GM19238 (cell line): ENCODE measurements at regions not wholly inside any gene's neighbourhood (a gene's known extent, or its start where the extent isn't known, plus 50 kb on each side); places are given as distances from the start of the nearest gene placed in this dataset.

ENCODE experiments used
- DNase-seq: peaks from one replicate; pipeline ENCODE4 v3.0.0; 2011; ENCODE audit warnings: low spot score; ENCODE audit not compliant: insufficient read length

GRCh38 chr10:90458054-90458453, 399.8 kb downstream of the HTR7 start:
- DNase-seq, result no peak

DNA sequence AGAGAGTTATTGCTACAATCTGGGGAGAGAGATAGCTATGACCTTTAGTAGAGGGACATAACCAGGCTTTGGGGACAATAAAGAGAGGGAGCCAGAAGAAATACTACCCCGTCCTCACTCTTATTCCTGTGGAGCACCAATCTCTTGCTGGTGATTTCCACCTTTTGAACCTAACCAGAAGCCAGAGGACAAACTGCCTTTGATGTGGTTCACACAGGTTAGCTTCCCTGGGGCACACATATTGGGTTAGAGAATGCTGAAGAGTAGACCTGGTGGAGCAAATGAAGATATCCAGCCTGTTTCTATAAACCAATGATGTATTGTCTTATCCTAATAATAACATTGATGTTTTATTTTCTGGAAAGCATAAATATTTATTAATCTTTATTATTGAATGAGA, 399.3 kb downstream of the HTR7 start:
- DNase-seq, result no peak

GRCh38 chr10:90461437-90462155, 396.2 kb downstream of the HTR7 start:
- DNase-seq, result no peak

DNA sequence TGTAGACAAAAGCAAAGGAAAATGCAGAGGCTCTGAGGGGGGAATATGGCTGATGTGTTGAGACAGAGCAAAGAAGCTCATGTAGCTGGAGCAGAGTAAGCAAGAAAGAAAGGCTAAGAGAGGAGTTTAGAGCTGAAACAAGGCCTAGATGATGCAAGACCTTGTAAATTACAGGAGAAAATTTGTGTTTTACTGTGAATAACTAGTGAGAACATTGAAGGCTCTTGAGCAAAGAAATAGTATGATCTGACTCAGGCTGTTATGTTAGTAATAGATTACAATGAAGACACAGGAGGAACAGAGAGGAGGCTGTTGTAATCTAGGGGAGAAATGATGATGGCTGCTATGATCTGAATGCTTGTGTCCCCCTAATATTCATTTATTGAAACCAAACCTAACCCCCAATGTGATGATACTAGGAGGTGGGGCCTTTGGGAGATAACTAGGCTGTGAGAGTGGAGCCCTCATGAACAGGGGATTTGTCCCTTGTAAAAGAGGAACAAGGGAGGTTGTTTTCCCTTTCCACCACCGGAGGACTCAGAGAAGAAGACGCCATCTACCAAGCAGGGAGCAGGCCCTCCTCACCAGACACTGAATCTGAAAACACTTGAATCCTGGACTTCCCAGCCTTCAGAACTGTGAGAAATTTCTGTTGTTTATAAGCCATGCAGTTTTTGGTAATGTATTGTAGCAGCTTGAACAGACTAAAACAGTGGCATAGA, 394.9 kb downstream of the HTR7 start:
- no peak for DNase-seq

DNA sequence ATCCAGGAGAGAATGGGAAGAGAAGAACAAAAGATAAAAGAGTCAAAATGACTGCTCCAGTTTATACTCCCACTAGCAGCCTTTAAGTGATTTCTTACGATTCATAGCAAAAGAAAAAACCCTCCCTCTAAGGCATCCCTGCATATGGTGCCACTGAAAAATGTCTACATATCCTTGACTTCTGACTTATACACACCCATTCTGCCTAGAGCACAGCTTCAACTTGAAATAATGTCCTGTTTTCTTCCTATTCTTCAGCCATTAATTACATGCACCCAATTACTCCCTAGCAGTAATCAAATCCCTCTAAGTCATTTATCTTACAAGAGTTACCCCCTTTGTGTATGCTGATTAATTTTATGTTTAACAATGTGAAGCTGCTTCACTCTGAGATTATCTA, 393.5 kb downstream of the HTR7 start:
- DNase-seq, result no peak

GRCh38 chr10:90470966-90471365, 386.9 kb downstream of the HTR7 start:
- DNase-seq, result no peak

GRCh38 chr10:90480466-90480865, 377.4 kb downstream of the HTR7 start:
- no peak for DNase-seq

GRCh38 chr10:90481326-90481923, 376.4 kb downstream of the HTR7 start:
- no peak for DNase-seq

GRCh38 chr10:90484518-90484917, 373.3 kb downstream of the HTR7 start:
- no peak for DNase-seq

DNA sequence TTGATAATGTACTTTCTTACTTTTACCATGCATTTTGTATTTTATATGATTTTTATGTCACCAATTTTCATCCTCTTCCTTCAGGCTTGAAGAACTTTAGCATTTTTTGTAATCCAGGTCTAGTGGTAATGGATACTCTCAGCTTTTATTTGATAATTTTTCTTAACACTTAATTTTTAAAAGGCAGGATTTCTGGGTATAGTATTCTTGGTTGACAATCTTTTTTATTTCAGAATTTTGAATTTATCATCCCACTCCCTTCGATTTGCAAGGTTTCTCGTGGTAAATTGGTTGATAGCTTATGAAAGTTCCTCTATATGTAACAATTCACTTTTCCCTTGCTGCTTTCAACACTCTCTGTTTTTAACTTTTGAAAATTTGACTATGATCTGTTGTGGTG, 363.7 kb downstream of the HTR7 start:
- DNase-seq, result no peak

DNA sequence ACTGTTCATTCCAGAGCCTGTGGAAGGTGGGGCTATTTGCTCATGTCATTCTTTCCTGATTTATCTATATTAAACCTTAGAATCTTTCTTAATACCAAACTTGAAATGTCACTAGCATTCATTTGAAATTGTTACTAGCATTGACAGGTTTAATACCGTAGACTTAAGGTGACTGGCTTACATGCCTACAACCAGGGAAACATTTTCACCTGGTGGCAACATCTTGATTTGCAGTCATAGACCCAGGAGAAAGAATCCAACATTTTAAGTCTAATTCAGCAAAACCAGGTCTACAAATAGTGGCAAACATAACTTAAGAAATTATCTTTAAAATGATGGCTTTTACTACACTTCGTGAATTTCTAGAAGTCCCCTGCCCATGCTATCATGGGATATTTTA, 353.7 kb downstream of the HTR7 start:
- DNase-seq, result no peak

- no peak for DNase-seq
Measured at GRCh38 chr10:90526721-90527120, 331.1 kb downstream of the HTR7 start.

DNA sequence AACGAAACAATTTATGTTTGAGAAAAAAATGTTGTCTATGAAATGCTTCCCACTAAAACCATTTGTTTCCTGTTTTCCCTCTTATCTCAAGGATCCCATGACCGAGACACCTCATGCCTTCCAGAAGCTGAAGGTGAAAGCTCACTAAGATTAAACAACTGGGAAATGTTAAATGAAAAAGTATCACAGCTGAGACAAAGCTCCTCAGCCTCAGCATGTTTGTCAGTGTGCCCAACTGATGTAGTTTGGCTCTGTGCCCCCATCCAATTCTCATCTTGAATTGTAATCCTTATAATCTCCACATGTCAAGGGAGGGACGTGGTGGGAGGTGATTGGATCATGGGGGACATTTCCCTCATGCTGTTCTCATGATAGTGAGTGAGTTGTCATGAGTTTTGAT, 327.3 kb downstream of the HTR7 start:
- DNase-seq, result no peak

- DNase-seq, result no peak
Measured at GRCh38 chr10:90557385-90557784, 300.5 kb downstream of the HTR7 start.

DNA sequence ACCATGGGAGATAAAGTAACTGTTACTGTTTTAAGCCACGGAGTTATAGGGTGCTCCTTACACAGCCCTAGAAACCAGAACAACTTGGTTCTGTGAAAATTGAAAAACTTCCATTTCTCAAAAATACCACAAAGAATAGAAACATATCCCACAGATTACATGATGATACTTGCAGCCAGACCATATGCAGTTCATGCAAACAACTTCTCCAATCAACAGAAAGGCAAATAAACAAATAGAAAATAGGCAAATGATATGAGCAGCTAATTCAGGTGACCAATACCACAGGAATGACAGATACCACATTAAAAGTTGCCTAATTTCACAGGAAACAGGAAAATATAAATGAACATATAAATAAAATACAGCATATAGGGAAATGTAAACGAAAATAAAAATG, 297.5 kb downstream of the HTR7 start:
- DNase-seq, result no peak

- DNase-seq, result no peak
Measured at GRCh38 chr10:90561666-90562065, 296.2 kb downstream of the HTR7 start.

GRCh38 chr10:90571481-90572258, 286.2 kb downstream of the HTR7 start:
- no peak for DNase-seq

- no peak for DNase-seq
Measured at GRCh38 chr10:90575125-90575524, 282.7 kb downstream of the HTR7 start.

GRCh38 chr10:90577569-90577968, 280.3 kb downstream of the HTR7 start:
- DNase-seq, result no peak

DNA sequence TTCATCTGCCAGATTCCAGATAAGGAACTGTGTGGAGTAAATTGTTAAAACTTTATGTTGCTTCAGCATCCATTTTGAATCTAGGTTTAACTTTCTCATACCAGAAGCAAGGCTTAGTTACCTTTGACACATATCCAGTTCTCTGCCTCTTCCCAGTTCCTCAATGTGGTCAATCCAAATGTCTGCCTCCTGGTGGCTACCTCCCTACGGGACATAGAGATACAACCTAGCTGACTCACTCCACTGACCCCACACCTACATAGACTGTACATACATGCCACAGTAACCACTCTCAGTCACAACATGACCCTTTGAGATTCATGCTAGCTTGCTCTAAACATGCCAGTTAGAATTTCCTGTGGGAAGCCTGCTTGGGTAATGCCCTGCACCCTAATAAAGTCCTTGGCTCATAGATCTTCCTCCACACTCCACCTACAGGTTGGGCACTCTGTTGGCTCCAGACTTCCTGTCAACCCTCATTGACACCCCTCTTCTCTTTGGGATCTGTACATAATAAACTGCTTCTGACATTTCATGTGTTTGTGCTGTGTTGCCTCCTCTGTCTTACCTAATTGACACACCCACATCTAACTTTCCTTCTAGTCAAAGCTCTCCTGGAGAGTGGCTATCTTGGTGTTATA, 278.1 kb downstream of the HTR7 start:
- DNase-seq, result no peak

DNA sequence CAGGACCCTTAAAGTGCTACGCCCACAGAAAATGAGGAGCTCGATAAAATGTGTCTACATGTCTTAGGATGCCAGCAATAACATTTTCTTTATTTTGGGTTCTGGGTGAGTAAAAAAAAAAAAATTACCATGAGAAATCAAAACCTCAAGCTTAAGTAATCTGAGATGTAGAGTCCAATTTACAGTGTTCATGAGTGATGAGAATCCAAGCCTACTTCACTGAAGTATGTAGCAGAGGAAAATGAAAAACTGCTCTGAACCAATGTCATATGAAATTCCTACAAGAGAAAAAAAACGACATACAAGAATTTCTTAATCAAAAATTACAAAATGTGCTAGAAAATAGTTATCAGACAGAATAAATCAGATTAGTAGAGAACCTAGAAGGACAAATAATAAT, 274.4 kb downstream of the HTR7 start:
- no peak for DNase-seq
